GM13977 (cell line): ENCODE measurements at regions not wholly inside any gene's neighbourhood (a gene's known extent, or its start where the extent isn't known, plus 50 kb on each side); places are given as distances from the start of the nearest gene placed in this dataset.

Experiments
- DNase-seq: peaks from one replicate; pipeline ENCODE4 v3.0.0; 2012; ENCODE audit warnings: low spot score
- CTCF ChIP-seq: IDR thresholded peaks from 2 replicates; pipeline ENCODE4 v1.5.1; 2012; ENCODE audit warnings: mild to moderate bottlenecking, control low read depth; ENCODE audit not compliant: insufficient read depth; ENCODE audit errors: extremely low read depth, missing control alignments
- in situ Hi-C: fragments of 300-500 bp; cut with MboI; formaldehyde crosslinking; loops from one replicate; pipeline ENCODE4 v1.12.0; 2022; ENCODE audit warnings: low sequenced_read_pairs, low pct_unique_long_range_greater_than_20kb, mixed read lengths, inconsistent platforms; ENCODE audit not compliant: unreplicated experiment

- DNase-seq: no peak
- in situ Hi-C loops: no loop called here
- TF ChIP-seq CTCF: no peak
These were observed 532.3 kb downstream of the BRINP1 start for GRCh38 chr9:118836891-118837290.

GRCh38 chr9:118871531-118871930 lies 497.7 kb downstream of the BRINP1 start:
- TF ChIP-seq CTCF: no peak
- in situ Hi-C loops: no loop called here
- DNase-seq: no peak

GRCh38 chr9:118882684-118883083 lies 486.6 kb downstream of the BRINP1 start:
- TF ChIP-seq CTCF: no peak
- no peak for DNase-seq
- in situ Hi-C loops: no loop called here

- DNase-seq: no peak
- in situ Hi-C loops: no loop called here
- TF ChIP-seq CTCF: no peak
These were observed 485.8 kb downstream of the BRINP1 start for GRCh38 chr9:118883411-118883810.

- no peak for DNase-seq
- TF ChIP-seq CTCF: no peak
- in situ Hi-C loops: no loop called here
These were observed 478.0 kb downstream of the BRINP1 start for GRCh38 chr9:118891213-118891612.

GRCh38 chr9:118896324-118897000 lies 472.8 kb downstream of the BRINP1 start:
- no peak for DNase-seq
- no peak for TF ChIP-seq CTCF
- in situ Hi-C loops: no loop called here
